ENCODE measurements at regions not wholly inside any gene's neighbourhood (a gene's known extent, or its start where the extent isn't known, plus 50 kb on each side); places are given as distances from the start of the nearest gene placed in this dataset.

GRCh38 chr2:74046441-74046840, 61.7 kb downstream of the TET3 start:
- ATAC-seq: no peak
- WGBS, 2 donors: 92 to 95% methylated on average over 17 of the region's 17 CpGs
- no peak for DNase-seq

GRCh38 chr2:74047152-74047551, 62.4 kb downstream of the TET3 start:
- TF ChIP-seq, protein P1, sequence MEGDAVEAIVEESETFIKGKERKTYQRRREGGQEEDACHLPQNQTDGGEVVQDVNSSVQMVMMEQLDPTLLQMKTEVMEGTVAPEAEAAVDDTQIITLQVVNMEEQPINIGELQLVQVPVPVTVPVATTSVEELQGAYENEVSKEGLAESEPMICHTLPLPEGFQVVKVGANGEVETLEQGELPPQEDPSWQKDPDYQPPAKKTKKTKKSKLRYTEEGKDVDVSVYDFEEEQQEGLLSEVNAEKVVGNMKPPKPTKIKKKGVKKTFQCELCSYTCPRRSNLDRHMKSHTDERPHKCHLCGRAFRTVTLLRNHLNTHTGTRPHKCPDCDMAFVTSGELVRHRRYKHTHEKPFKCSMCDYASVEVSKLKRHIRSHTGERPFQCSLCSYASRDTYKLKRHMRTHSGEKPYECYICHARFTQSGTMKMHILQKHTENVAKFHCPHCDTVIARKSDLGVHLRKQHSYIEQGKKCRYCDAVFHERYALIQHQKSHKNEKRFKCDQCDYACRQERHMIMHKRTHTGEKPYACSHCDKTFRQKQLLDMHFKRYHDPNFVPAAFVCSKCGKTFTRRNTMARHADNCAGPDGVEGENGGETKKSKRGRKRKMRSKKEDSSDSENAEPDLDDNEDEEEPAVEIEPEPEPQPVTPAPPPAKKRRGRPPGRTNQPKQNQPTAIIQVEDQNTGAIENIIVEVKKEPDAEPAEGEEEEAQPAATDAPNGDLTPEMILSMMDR (IDR thresholded peaks at IDR 0.05): no peak
- FAIRE-seq (no peak), DNase-seq (no peak), ATAC-seq (no peak)
- no peaks in the 10 kb centered on the region for H3K4me1 ChIP-seq
- no peak overlapping the region for H3K4me3 ChIP-seq
- WGBS, 2 donors: 94 to 98% methylated on average over 14 of the region's 14 CpGs
- peaks cover 0 to 6% (median 0%) of the 10 kb centered on the region in 3 donors for H3K36me3 ChIP-seq
- no peak overlapping the region for H3K27ac ChIP-seq
- H3K9me3 ChIP-seq: no peaks in the 10 kb centered on the region
- intact Hi-C loops (cut with DNase I): no loop called here
- no peaks in the 10 kb centered on the region for H3K27me3 ChIP-seq

More at GRCh38 chr2:74046441-74046840, 61.7 kb downstream of the TET3 start:
- H3K27me3 ChIP-seq: no peaks in the 10 kb centered on the region
- no peak overlapping the region for H3K4me3 ChIP-seq
- no peaks in the 10 kb centered on the region for H3K4me1 ChIP-seq
- no peak overlapping the region for H3K27ac ChIP-seq
- no peaks in the 10 kb centered on the region for H3K9me3 ChIP-seq
- peaks cover 0 to 6% (median 0%) of the 10 kb centered on the region in 3 donors for H3K36me3 ChIP-seq
- intact Hi-C loops (cut with DNase I): no loop called here
- no peak for FAIRE-seq
- TF ChIP-seq, protein P1 (IDR thresholded peaks at IDR 0.05): no peak

- 93 to 97% methylated on average over 7 of the region's 7 CpGs for WGBS, 2 donors
- H3K27me3 ChIP-seq: no peaks in the 10 kb centered on the region
- no peak overlapping the region for H3K4me3 ChIP-seq
- DNase-seq (no peak), ATAC-seq (no peak), FAIRE-seq (no peak)
- intact Hi-C loops (cut with DNase I): no loop called here
- TF ChIP-seq, protein P1 (IDR thresholded peaks at IDR 0.05): no peak
- H3K9me3 ChIP-seq: no peaks in the 10 kb centered on the region
- H3K4me1 ChIP-seq: no peaks in the 10 kb centered on the region
- H3K36me3 ChIP-seq: peaks cover 0 to 6% (median 0%) of the 10 kb centered on the region in 3 donors
- no peak overlapping the region for H3K27ac ChIP-seq
Measured at GRCh38 chr2:74048147-74048546, 63.4 kb downstream of the TET3 start.

- H3K4me1 ChIP-seq: no peaks in the 10 kb centered on the region
- H3K9me3 ChIP-seq: no peaks in the 10 kb centered on the region
- H3K36me3 ChIP-seq: peaks cover 0 to 6% (median 0%) of the 10 kb centered on the region in 3 donors
- TF ChIP-seq, protein P1 (IDR thresholded peaks at IDR 0.05): no peak
- no peak overlapping the region for H3K27ac ChIP-seq
- FAIRE-seq: no peak
- intact Hi-C loops (cut with DNase I): no loop called here
- DNase-seq: no peak
- H3K4me3 ChIP-seq: no peak overlapping the region
- ATAC-seq: no peak
- 85 to 86% methylated on average over 9 of the region's 9 CpGs for WGBS, 2 donors
- H3K27me3 ChIP-seq: no peaks in the 10 kb centered on the region
Measured at GRCh38 chr2:74048843-74049519, 64.3 kb downstream of the TET3 start.

GRCh38 chr2:74050151-74050550, 65.4 kb downstream of the TET3 start:
- peaks cover 0 to 6% (median 0%) of the 10 kb centered on the region in 3 donors for H3K36me3 ChIP-seq
- intact Hi-C loops (cut with DNase I): no loop called here
- FAIRE-seq (no peak), ATAC-seq (no peak), DNase-seq (no peak)
- H3K4me3 ChIP-seq: no peak overlapping the region
- H3K27ac ChIP-seq: no peak overlapping the region
- 83 to 86% methylated on average over 5 of the region's 5 CpGs for WGBS, 2 donors
- TF ChIP-seq, protein P1 (IDR thresholded peaks at IDR 0.05): no peak
- H3K4me1 ChIP-seq: no peaks in the 10 kb centered on the region
- no peaks in the 10 kb centered on the region for H3K27me3 ChIP-seq
- H3K9me3 ChIP-seq: no peaks in the 10 kb centered on the region

Data from pancreas (tissue), 10 donors.